ENCODE measurements at regions not wholly inside any gene's neighbourhood (a gene's known extent, or its start where the extent isn't known, plus 50 kb on each side); places are given as distances from the start of the nearest gene placed in this dataset.

DNA sequence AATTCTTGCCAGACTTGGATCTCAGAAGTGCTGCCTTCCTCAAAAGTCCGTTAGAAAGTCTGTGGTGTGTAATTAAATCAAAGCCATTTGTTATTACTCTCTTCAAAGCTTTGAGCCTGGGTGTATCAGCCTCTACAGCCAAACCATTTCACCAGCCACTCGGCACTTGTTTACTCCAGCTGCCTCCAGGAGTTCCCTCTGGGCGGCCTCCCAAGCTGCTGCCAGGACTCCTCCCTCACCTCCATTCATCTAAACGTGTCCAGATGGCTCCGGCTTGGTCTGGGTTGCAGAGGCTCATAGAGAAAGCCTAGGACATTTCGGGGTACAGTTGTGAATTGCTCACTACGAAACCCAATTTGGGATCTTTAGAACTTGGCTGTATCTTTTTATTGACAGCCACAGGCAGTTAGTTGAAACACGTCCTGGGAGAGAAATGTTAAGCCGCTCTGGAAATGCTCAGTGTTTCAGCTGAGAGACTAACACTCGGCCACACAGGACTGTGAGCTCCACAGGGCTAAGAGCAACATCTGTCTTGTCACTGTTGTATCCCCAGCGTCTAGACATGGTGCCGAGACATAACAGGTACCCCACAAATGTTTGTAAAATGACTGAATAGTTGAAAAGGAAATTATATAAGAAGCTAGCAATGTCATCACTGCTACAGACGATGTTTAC lies 116.9 kb upstream of the NGF start:
- DNase-seq (ENCODE audit: low read depth), result no peak
- H3K4me3 ChIP-seq (ENCODE audit: low read depth, low read length), result no peak overlapping the region
- TF ChIP-seq, protein P1, sequence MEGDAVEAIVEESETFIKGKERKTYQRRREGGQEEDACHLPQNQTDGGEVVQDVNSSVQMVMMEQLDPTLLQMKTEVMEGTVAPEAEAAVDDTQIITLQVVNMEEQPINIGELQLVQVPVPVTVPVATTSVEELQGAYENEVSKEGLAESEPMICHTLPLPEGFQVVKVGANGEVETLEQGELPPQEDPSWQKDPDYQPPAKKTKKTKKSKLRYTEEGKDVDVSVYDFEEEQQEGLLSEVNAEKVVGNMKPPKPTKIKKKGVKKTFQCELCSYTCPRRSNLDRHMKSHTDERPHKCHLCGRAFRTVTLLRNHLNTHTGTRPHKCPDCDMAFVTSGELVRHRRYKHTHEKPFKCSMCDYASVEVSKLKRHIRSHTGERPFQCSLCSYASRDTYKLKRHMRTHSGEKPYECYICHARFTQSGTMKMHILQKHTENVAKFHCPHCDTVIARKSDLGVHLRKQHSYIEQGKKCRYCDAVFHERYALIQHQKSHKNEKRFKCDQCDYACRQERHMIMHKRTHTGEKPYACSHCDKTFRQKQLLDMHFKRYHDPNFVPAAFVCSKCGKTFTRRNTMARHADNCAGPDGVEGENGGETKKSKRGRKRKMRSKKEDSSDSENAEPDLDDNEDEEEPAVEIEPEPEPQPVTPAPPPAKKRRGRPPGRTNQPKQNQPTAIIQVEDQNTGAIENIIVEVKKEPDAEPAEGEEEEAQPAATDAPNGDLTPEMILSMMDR (conservative IDR thresholded peaks at IDR 0.05; ENCODE audit: low read depth, low read length), result no peak

DNA sequence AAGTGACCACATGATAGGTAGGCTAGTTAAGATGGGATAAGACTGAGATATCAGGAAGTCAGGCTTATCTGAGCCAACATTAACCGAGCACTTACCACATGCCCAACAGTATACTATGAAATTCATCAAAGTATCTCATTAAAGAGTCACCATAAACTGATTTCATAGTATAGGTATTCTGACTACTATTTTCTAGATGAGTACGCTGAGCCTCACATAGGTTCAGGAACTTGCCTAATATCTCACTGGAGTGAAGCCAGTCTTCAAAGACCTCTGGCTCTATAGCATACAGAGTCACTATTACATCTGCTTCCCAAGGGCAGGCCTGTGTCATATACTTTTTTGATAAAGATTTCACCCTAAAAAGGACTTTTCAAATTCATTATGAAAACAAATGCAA lies 115.6 kb upstream of the NGF start:
- H3K4me3 ChIP-seq (ENCODE audit: low read depth, low read length), result no peak overlapping the region
- DNase-seq (ENCODE audit: low read depth), result no peak
- TF ChIP-seq, protein P1 (conservative IDR thresholded peaks at IDR 0.05; ENCODE audit: low read depth, low read length), result no peak

DNA sequence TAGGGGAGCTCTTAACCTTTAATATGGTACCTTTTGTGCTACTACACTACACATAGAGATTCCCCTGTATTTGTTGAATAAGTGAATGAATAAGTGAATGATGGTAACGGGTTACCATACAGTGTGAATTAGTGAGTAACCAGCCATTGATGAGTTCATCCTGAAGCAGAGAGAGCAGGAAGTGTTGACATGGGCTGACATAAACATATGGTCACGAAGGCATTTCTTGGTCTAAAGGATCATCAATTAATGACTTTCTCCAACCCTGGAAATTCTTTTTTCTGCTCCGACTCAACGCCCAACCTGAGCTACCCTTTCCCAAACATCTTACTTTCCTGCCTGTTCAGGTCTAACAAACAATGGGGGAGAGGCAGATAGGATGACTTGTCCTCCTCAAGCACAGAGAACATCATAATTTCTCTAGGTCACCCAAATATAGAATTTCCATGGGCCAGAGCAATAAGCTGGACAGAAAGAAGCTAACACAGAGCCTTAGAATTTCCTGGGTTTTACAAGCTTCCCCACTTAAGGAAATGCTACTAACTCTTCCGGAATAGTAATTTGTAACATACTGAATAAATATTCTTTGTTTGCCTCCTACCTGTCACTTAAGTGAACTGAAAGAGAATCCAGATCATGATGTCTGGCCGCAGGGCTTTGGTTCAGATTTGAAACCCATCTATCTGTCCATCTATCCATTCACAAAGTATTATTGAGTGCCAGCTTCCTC lies 114.7 kb upstream of the NGF start:
- H3K4me3 ChIP-seq (ENCODE audit: low read depth, low read length), result no peak overlapping the region
- TF ChIP-seq, protein P1 (conservative IDR thresholded peaks at IDR 0.05; ENCODE audit: low read depth, low read length), result no peak
- DNase-seq (ENCODE audit: low read depth), result no peak

DNA sequence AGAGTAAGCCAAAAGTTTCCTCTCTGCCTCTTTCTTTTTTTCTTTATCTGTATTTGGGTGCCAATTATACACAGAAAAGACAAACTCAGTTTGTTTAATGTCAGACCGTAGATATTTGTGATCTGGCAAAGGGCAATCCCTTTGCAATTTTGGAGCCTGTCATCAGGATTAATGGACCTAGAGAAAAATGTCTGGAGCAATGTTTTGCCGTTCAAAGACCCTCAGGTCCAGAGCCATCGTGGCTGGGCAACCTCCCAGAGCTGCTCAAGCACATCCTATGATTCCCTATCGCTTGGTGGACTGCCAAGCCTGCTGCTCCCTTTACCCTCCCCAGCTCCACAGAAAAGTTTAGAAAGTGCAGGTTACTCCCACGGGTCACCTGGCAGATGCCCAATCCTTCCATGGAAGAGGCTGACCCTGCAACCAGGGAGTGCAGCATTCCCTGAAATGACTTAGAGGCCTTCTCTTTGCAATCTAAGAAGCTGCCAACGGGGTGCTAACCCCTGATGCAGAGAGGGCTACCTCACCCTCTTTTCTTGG lies 112.5 kb upstream of the NGF start:
- no peak for DNase-seq (ENCODE audit: low read depth)
- H3K4me3 ChIP-seq (ENCODE audit: low read depth, low read length), result no peak overlapping the region
- TF ChIP-seq, protein P1 (conservative IDR thresholded peaks at IDR 0.05; ENCODE audit: low read depth, low read length), result no peak

DNA sequence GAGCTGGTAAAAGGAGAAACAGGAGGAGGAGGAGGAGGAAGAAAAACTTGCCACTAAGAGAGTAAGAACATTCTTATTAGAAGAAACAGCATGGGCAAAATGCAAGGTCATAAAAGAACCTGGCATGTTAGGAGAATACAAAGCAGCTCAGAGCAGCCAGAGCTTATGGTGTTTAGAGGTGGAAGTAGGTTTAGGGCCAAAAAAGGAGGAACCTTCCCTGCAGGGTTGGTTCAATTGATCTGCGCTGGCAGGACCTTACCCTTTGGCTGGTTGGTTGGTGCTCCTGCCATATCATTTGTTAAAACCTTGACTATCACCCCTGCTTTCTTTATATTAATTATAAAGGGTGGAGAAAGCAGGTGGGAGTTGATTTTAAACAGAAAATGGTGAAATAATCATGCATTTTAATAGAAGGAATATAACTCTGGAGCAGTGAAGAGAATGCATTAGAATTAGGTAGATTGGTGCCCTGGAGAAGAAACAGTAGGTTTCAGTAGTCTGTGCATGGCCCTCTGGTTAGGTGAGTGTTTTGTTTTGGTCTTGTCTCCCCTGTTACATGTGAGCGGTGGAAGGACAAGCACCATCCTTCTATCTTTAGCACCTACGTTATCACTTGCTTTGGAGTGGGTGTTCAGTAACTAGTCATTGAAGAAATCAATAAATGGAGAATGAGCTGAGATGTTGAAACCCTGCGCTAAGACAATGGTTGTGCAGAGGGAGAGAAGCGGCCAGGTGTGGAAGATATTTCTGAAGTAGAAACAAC lies 110.4 kb upstream of the NGF start:
- H3K4me3 ChIP-seq (ENCODE audit: low read depth, low read length), result no peak overlapping the region
- no peak for DNase-seq (ENCODE audit: low read depth)
- TF ChIP-seq, protein P1 (conservative IDR thresholded peaks at IDR 0.05; ENCODE audit: low read depth, low read length), result no peak

DNA sequence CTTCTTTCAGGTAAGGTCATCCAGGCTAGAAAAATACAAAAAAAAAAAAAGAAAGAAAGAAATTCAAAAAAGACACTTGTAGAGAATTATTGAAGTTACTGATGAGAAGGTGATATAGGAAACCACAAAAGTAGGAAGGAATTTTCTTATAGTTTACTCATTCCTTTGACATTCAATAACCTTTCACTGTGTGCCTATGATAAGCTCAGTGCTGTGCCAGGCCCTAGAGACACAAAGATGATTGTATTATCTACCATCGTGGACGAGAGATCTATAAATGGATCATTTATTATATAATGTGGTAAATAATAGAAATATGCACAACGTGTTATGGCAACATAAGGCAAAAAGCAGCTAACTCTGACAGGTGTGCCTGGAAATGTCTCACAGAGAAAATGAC lies 109.6 kb upstream of the NGF start:
- H3K4me3 ChIP-seq (ENCODE audit: low read depth, low read length), result no peak overlapping the region
- TF ChIP-seq, protein P1 (conservative IDR thresholded peaks at IDR 0.05; ENCODE audit: low read depth, low read length), result no peak
- no peak for DNase-seq (ENCODE audit: low read depth)
